ENCODE measurements at regions not wholly inside any gene's neighbourhood (a gene's known extent, or its start where the extent isn't known, plus 50 kb on each side); places are given as distances from the start of the nearest gene placed in this dataset.

- DNase-seq = no peak
- H3K27me3 ChIP-seq = no peaks in the 10 kb centered on the region
- no peak overlapping the region for H3K4me3 ChIP-seq
- in situ Hi-C loops (cut with MboI; ENCODE audit: low sequenced_read_pairs in 4 of 4) (no loop called here), intact Hi-C loops (cut with DNase I; ENCODE audit: low total_unique reads) (no loop called here)
- H3K9me3 ChIP-seq = no peaks in the 10 kb centered on the region
- no peak for ATAC-seq
- TF ChIP-seq CTCF (IDR thresholded peaks at IDR 0.05 in 4 of 5, conservative IDR thresholded peaks at IDR 0.05 in 1 of 5) (no peak), POLR2A (IDR thresholded peaks at IDR 0.05) (no peak)
- H3K36me3 ChIP-seq = no peaks in the 10 kb centered on the region
- no peak overlapping the region for H3K27ac ChIP-seq
- peaks cover 5% of the 10 kb centered on the region in 2 donors for H3K4me1 ChIP-seq
These were observed 67.7 kb upstream of the NTF3 start for GRCh38 chr12:5364036-5364770.

- intact Hi-C loops (cut with DNase I; ENCODE audit: low total_unique reads) (no loop called here), in situ Hi-C loops (cut with MboI; ENCODE audit: low sequenced_read_pairs in 4 of 4) (no loop called here)
- Histone ChIP-seq H3K4me3 (no peak overlapping the region), H3K4me1 (peaks cover 11 to 13% of the 10 kb centered on the region in 2 donors), H3K27ac (peak overlapping the region in 1 of 4 donors; percentile 32), H3K36me3 (no peaks in the 10 kb centered on the region), H3K27me3 (no peaks in the 10 kb centered on the region), H3K9me3 (no peaks in the 10 kb centered on the region)
- peak; percentile 64 to 68 for ATAC-seq
- no peak for TF ChIP-seq CTCF (IDR thresholded peaks at IDR 0.05 in 4 of 5, conservative IDR thresholded peaks at IDR 0.05 in 1 of 5)
- no peak for TF ChIP-seq POLR2A (IDR thresholded peaks at IDR 0.05)
- no peak for DNase-seq
These were observed 62.6 kb upstream of the NTF3 start for GRCh38 chr12:5369298-5369697.

- Histone ChIP-seq H3K27me3 (no peaks in the 10 kb centered on the region), H3K27ac (no peak overlapping the region), H3K4me3 (no peak overlapping the region), H3K4me1 (peaks cover 11 to 16% of the 10 kb centered on the region in 2 donors), H3K36me3 (no peaks in the 10 kb centered on the region), H3K9me3 (no peaks in the 10 kb centered on the region)
- intact Hi-C loops (cut with DNase I; ENCODE audit: low total_unique reads) (loop anchor here (10.0 kb wide), 1 partner anchor 117 kb away; no protein-coding TSS in a partner anchor), in situ Hi-C loops (cut with MboI; ENCODE audit: low sequenced_read_pairs in 4 of 4) (no loop called here)
- ATAC-seq (no peak), DNase-seq (no peak)
- TF ChIP-seq POLR2A (IDR thresholded peaks at IDR 0.05) = no peak
- TF ChIP-seq CTCF (IDR thresholded peaks at IDR 0.05 in 4 of 5, conservative IDR thresholded peaks at IDR 0.05 in 1 of 5) = no peak
These were observed 60.3 kb upstream of the NTF3 start for GRCh38 chr12:5371631-5372030.

DNA sequence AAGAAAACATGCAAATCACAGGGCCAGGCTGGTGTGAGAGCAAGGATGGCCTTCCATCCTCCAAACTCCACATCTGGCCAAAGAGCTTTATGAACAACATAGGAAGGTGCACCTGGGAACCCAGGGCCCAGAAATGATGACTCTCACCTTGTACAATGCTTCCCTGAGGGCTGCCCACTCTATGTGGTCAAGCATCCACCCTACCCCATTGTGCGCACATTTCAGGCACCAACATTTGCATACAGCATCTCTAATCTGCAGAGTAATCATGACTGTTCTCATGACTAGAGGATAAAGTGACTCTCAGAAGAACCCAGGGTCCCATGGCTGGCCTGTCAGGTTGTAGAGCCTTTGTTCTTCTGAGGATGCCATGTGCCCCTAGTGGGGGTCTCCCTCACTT is 57.2 kb upstream of the NTF3 start:
- TF ChIP-seq CTCF (IDR thresholded peaks at IDR 0.05 in 4 of 5, conservative IDR thresholded peaks at IDR 0.05 in 1 of 5) = no peak
- TF ChIP-seq POLR2A (IDR thresholded peaks at IDR 0.05) = no peak
- H3K27me3 ChIP-seq = no peaks in the 10 kb centered on the region
- intact Hi-C loops (cut with DNase I; ENCODE audit: low total_unique reads) = loop anchor here (10.0 kb wide), 1 partner anchor 120 kb away; no protein-coding TSS in a partner anchor
- no peak overlapping the region for H3K27ac ChIP-seq
- H3K4me1 ChIP-seq = peaks cover 5 to 6% of the 10 kb centered on the region in 2 donors
- no peaks in the 10 kb centered on the region for H3K36me3 ChIP-seq
- no peak overlapping the region for H3K4me3 ChIP-seq
- ATAC-seq (no peak), DNase-seq (no peak)
- in situ Hi-C loops (cut with MboI; ENCODE audit: low sequenced_read_pairs in 4 of 4) = no loop called here
- no peaks in the 10 kb centered on the region for H3K9me3 ChIP-seq

Measured in gastrocnemius medialis (tissue), 4 donors.